GM23338 (cell line): ENCODE measurements at regions not wholly inside any gene's neighbourhood (a gene's known extent, or its start where the extent isn't known, plus 50 kb on each side); places are given as distances from the start of the nearest gene placed in this dataset.

Experiments
- ATAC-seq: fragments of 200-7000 bp; cut with Tn5 transposase; 3 replicates; pipeline ENCODE4 v1.9.1; 2020
- DNase-seq: peaks from one replicate; pipeline ENCODE4 v3.0.0-alpha.2; 2015; ENCODE audit warnings: low spot score
- H2AFZ ChIP-seq: fragments of 200-600 bp; sonication (generic); 2 replicates; pipeline ENCODE4 v1.8.0; 2016; ENCODE audit warnings: antibody characterized with exemption, mild to moderate bottlenecking, moderate library complexity
- H3F3A ChIP-seq: fragments of 200-600 bp; sonication (generic); replicated peaks from 2 replicates; pipeline ENCODE4 v1.8.0; 2017; ENCODE audit warnings: antibody characterized with exemption, mixed run types, low read depth
- H3K27ac ChIP-seq: fragments of 200-600 bp; sonication (generic); 2 replicates; pipeline ENCODE4 v1.6.1; 2016; ENCODE audit warnings: low read depth
- H3K27me3 ChIP-seq: fragments of 200-600 bp; sonication (generic); 2 replicates; pipeline ENCODE4 v1.8.0; 2016; ENCODE audit warnings: mild to moderate bottlenecking, mixed run types, moderate library complexity; ENCODE audit not compliant: insufficient read depth
- H3K36me3 ChIP-seq: fragments of 200-600 bp; sonication (generic); 2 replicates; pipeline ENCODE4 v1.8.0; 2016; ENCODE audit warnings: mild to moderate bottlenecking; ENCODE audit not compliant: insufficient read depth
- H3K4me1 ChIP-seq: fragments of 200-600 bp; sonication (generic); 2 replicates; pipeline ENCODE4 v1.8.0; 2016; ENCODE audit warnings: mild to moderate bottlenecking, moderate library complexity; ENCODE audit not compliant: insufficient read depth
- H3K4me2 ChIP-seq: fragments of 200-600 bp; sonication (generic); 2 replicates; pipeline ENCODE4 v1.7.1; 2017; ENCODE audit warnings: mixed run types
- H3K4me3 ChIP-seq: fragments of 200-600 bp; sonication (generic); 2 replicates; pipeline ENCODE4 v1.6.1; 2016; ENCODE audit warnings: mixed run types
- H3K79me2 ChIP-seq: fragments of 200-600 bp; sonication (generic); replicated peaks from 2 replicates; pipeline ENCODE4 v1.8.0; 2017; ENCODE audit warnings: mild to moderate bottlenecking; ENCODE audit not compliant: insufficient read depth
- H3K9me2 ChIP-seq: fragments of 200-600 bp; sonication (generic); 2 replicates; pipeline ENCODE4 v1.8.0; 2017; ENCODE audit not compliant: insufficient read depth
- H4K20me1 ChIP-seq: fragments of 200-600 bp; sonication (generic); replicated peaks from 2 replicates; pipeline ENCODE4 v1.8.0; 2017; ENCODE audit warnings: mild to moderate bottlenecking; ENCODE audit not compliant: insufficient read depth
- H3K27ac Mint-ChIP-seq: 2 replicates; pipeline ENCODE4 v1.8.0; 2020; ENCODE audit warnings: inconsistent platforms, mild to moderate bottlenecking, moderate library complexity, mixed read lengths
- H3K27me3 Mint-ChIP-seq: 3 replicates; pipeline ENCODE4 v1.8.0; 2022; ENCODE audit warnings: low read depth, mild to moderate bottlenecking, moderate library complexity, mixed read lengths, inconsistent platforms; ENCODE audit not compliant: insufficient read depth, poor library complexity
- H3K36me3 Mint-ChIP-seq: 3 replicates; pipeline ENCODE4 v1.8.0; 2021; ENCODE audit warnings: low read depth, mild to moderate bottlenecking, inconsistent platforms, moderate library complexity, mixed read lengths
- H3K4me1 Mint-ChIP-seq: 3 replicates; pipeline ENCODE4 v1.8.0; 2020; ENCODE audit warnings: mild to moderate bottlenecking, inconsistent platforms, mixed read lengths
- H3K4me3 Mint-ChIP-seq: 3 replicates; pipeline ENCODE4 v1.8.0; 2021; ENCODE audit warnings: moderate library complexity, mild to moderate bottlenecking, inconsistent platforms, mixed read lengths
- H3K9me3 Mint-ChIP-seq: 3 replicates; pipeline ENCODE4 v1.8.0; 2020; ENCODE audit warnings: moderate library complexity, mild to moderate bottlenecking, inconsistent platforms, mixed read lengths
- CREB1 ChIP-seq: fragments of 250-450 bp; sonication (Bioruptor Pico); IDR thresholded peaks from 2 replicates; pipeline ENCODE4 v1.5.0; 2020; ENCODE audit warnings: low read depth, mild to moderate bottlenecking, moderate library complexity
- CTCF ChIP-seq, 2 experiments: fragments of 200-600 bp in 1 of 2; sonication (generic) in 1 of 2; conservative IDR thresholded peaks; 2 replicates each; pipeline versions ENCODE4 v1.5.1 to v1.6.1; 2016 to 2017; ENCODE audit warnings: antibody characterized with exemption in 2 of 2, low read depth in 2 of 2, mild to moderate bottlenecking in 2 of 2, moderate library complexity in 1 of 2
- ETS1 ChIP-seq: IDR thresholded peaks from 2 replicates; pipeline ENCODE4 v1.6.1; 2016; ENCODE audit warnings: antibody characterized with exemption
- EZH2 ChIP-seq: fragments of 200-600 bp; sonication (generic); IDR thresholded peaks from one replicate; pipeline ENCODE4 v1.8.0; 2017; ENCODE audit warnings: antibody characterized with exemption, mild to moderate bottlenecking, low read depth; ENCODE audit not compliant: unreplicated experiment
- EZH2phosphoT487 ChIP-seq: fragments of 200-600 bp; sonication (generic); IDR thresholded peaks from one replicate; pipeline ENCODE4 v1.8.1; 2018; ENCODE audit warnings: antibody characterized with exemption; ENCODE audit not compliant: unreplicated experiment
- JUNB ChIP-seq: IDR thresholded peaks from one replicate; pipeline ENCODE4 v1.6.1; 2016; ENCODE audit warnings: antibody characterized with exemption; ENCODE audit not compliant: unreplicated experiment
- NANOG ChIP-seq: IDR thresholded peaks from 2 replicates; pipeline ENCODE4 v1.6.1; 2016; ENCODE audit warnings: antibody characterized with exemption, borderline replicate concordance
- POLR2AphosphoS5 ChIP-seq: IDR thresholded peaks from 2 replicates; pipeline ENCODE4 v1.6.1; 2016; ENCODE audit warnings: antibody characterized with exemption, low read depth
- STAT1 ChIP-seq: IDR thresholded peaks from one replicate; pipeline ENCODE4 v1.6.1; 2016; ENCODE audit warnings: antibody characterized with exemption; ENCODE audit not compliant: unreplicated experiment
- ZNF114 ChIP-seq: fragments of 250-450 bp; sonication (Bioruptor Pico); IDR thresholded peaks from 2 replicates; pipeline ENCODE4 v1.5.0; 2020; ENCODE audit warnings: mild to moderate bottlenecking, moderate library complexity
- ZNF331 ChIP-seq: fragments of 250-450 bp; sonication (Bioruptor Pico); IDR thresholded peaks from 2 replicates; pipeline ENCODE4 v1.5.0; 2020; ENCODE audit warnings: low read depth, mild to moderate bottlenecking, moderate library complexity
- TF ChIP-seq, protein P1 (sequence below): fragments of 250-450 bp; sonication (Bioruptor Pico); IDR thresholded peaks from 2 replicates; pipeline ENCODE4 v1.5.0; 2020; ENCODE audit warnings: mild to moderate bottlenecking, moderate library complexity
- TF ChIP-seq, protein P2 (sequence below): IDR thresholded peaks from one replicate; pipeline ENCODE4 v1.6.1; 2018; ENCODE audit warnings: antibody characterized with exemption; ENCODE audit not compliant: unreplicated experiment

- Mint-ChIP-seq H3K9me3 (no peaks in the 10 kb centered on the region), H3K27ac (no peak overlapping the region), H3K36me3 (no peaks in the 10 kb centered on the region), H3K4me3 (no peak overlapping the region), H3K4me1 (no peaks in the 10 kb centered on the region), H3K27me3 (no peaks in the 10 kb centered on the region)
- no peaks in the 10 kb centered on the region for H4K20me1 ChIP-seq
- DNase-seq (no peak), ATAC-seq (no peak)
- no peak overlapping the region for H3K4me3 ChIP-seq
- no peaks in the 10 kb centered on the region for H3K27me3 ChIP-seq
- no peaks in the 10 kb centered on the region for H3K36me3 ChIP-seq
- H3K27ac ChIP-seq, result no peak overlapping the region
- TF ChIP-seq ZNF331, result no peak
- TF ChIP-seq, protein P1, sequence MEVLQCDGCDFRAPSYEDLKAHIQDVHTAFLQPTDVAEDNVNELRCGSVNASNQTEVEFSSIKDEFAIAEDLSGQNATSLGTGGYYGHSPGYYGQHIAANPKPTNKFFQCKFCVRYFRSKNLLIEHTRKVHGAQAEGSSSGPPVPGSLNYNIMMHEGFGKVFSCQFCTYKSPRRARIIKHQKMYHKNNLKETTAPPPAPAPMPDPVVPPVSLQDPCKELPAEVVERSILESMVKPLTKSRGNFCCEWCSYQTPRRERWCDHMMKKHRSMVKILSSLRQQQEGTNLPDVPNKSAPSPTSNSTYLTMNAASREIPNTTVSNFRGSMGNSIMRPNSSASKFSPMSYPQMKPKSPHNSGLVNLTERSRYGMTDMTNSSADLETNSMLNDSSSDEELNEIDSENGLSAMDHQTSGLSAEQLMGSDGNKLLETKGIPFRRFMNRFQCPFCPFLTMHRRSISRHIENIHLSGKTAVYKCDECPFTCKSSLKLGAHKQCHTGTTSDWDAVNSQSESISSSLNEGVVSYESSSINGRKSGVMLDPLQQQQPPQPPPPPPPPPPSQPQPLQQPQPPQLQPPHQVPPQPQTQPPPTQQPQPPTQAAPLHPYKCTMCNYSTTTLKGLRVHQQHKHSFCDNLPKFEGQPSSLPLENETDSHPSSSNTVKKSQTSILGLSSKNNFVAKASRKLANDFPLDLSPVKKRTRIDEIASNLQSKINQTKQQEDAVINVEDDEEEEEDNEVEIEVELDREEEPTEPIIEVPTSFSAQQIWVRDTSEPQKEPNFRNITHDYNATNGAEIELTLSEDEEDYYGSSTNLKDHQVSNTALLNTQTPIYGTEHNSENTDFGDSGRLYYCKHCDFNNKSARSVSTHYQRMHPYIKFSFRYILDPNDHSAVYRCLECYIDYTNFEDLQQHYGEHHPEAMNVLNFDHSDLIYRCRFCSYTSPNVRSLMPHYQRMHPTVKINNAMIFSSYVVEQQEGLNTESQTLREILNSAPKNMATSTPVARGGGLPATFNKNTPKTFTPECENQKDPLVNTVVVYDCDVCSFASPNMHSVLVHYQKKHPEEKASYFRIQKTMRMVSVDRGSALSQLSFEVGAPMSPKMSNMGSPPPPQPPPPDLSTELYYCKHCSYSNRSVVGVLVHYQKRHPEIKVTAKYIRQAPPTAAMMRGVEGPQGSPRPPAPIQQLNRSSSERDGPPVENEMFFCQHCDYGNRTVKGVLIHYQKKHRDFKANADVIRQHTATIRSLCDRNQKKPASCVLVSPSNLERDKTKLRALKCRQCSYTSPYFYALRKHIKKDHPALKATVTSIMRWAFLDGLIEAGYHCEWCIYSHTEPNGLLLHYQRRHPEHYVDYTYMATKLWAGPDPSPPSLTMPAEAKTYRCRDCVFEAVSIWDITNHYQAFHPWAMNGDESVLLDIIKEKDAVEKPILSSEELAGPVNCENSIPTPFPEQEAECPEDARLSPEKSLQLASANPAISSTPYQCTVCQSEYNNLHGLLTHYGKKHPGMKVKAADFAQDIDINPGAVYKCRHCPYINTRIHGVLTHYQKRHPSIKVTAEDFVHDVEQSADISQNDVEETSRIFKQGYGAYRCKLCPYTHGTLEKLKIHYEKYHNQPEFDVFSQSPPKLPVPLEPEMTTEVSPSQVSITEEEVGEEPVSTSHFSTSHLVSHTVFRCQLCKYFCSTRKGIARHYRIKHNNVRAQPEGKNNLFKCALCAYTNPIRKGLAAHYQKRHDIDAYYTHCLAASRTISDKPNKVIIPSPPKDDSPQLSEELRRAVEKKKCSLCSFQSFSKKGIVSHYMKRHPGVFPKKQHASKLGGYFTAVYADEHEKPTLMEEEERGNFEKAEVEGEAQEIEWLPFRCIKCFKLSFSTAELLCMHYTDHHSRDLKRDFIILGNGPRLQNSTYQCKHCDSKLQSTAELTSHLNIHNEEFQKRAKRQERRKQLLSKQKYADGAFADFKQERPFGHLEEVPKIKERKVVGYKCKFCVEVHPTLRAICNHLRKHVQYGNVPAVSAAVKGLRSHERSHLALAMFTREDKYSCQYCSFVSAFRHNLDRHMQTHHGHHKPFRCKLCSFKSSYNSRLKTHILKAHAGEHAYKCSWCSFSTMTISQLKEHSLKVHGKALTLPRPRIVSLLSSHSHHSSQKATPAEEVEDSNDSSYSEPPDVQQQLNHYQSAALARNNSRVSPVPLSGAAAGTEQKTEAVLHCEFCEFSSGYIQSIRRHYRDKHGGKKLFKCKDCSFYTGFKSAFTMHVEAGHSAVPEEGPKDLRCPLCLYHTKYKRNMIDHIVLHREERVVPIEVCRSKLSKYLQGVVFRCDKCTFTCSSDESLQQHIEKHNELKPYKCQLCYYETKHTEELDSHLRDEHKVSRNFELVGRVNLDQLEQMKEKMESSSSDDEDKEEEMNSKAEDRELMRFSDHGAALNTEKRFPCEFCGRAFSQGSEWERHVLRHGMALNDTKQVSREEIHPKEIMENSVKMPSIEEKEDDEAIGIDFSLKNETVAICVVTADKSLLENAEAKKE (CRISPR knock-in tag), result no peak
- TF ChIP-seq, protein P2, sequence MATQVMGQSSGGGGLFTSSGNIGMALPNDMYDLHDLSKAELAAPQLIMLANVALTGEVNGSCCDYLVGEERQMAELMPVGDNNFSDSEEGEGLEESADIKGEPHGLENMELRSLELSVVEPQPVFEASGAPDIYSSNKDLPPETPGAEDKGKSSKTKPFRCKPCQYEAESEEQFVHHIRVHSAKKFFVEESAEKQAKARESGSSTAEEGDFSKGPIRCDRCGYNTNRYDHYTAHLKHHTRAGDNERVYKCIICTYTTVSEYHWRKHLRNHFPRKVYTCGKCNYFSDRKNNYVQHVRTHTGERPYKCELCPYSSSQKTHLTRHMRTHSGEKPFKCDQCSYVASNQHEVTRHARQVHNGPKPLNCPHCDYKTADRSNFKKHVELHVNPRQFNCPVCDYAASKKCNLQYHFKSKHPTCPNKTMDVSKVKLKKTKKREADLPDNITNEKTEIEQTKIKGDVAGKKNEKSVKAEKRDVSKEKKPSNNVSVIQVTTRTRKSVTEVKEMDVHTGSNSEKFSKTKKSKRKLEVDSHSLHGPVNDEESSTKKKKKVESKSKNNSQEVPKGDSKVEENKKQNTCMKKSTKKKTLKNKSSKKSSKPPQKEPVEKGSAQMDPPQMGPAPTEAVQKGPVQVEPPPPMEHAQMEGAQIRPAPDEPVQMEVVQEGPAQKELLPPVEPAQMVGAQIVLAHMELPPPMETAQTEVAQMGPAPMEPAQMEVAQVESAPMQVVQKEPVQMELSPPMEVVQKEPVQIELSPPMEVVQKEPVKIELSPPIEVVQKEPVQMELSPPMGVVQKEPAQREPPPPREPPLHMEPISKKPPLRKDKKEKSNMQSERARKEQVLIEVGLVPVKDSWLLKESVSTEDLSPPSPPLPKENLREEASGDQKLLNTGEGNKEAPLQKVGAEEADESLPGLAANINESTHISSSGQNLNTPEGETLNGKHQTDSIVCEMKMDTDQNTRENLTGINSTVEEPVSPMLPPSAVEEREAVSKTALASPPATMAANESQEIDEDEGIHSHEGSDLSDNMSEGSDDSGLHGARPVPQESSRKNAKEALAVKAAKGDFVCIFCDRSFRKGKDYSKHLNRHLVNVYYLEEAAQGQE, result no peak
- no peak for TF ChIP-seq JUNB
- TF ChIP-seq POLR2AphosphoS5, result no peak
- TF ChIP-seq STAT1, result no peak
- TF ChIP-seq NANOG, result no peak
- no peak for TF ChIP-seq ETS1
- TF ChIP-seq CREB1 (CRISPR knock-in tag), result no peak
- TF ChIP-seq CTCF (conservative IDR thresholded peaks at IDR 0.05; ENCODE audit: low read depth in 2 of 2), result no peak
- TF ChIP-seq ZNF114, result no peak
- no peak for TF ChIP-seq EZH2phosphoT487
- TF ChIP-seq EZH2, result no peak
- H3K4me1 ChIP-seq, result no peaks in the 10 kb centered on the region
- H3F3A ChIP-seq, result no peaks in the 10 kb centered on the region
- no peak overlapping the region for H2AFZ ChIP-seq
- no peak overlapping the region for H3K4me2 ChIP-seq
- peaks cover 5% of the 10 kb centered on the region; the same call in 1 of the 2 replicates for H3K9me2 ChIP-seq
- H3K79me2 ChIP-seq, result no peaks in the 10 kb centered on the region
Measured at GRCh38 chr1:82114887-82115286, 314.2 kb downstream of the ADGRL2 start.
